Activated naive CD4-positive, alpha-beta T cell treated with anti-CD3 and anti-CD28 coated beads, Interleukin-2, amount 50 U/mL, for 24 hours (primary cell): ENCODE measurements at regions not wholly inside any gene's neighbourhood (a gene's known extent, or its start where the extent isn't known, plus 50 kb on each side); places are given as distances from the start of the nearest gene placed in this dataset.

ENCODE experiments used
- H3K27ac Mint-ChIP-seq: one replicate; pipeline ENCODE4 v1.8.0; 2021; ENCODE audit warnings: mild to moderate bottlenecking, mixed read lengths
- H3K27me3 Mint-ChIP-seq: one replicate; pipeline ENCODE4 v1.8.0; 2021; ENCODE audit warnings: mixed read lengths
- H3K36me3 Mint-ChIP-seq: one replicate; pipeline ENCODE4 v1.8.0; 2021; ENCODE audit warnings: mixed read lengths
- H3K4me1 Mint-ChIP-seq: one replicate; pipeline ENCODE4 v1.8.0; 2021; ENCODE audit warnings: mixed read lengths
- H3K4me3 Mint-ChIP-seq: one replicate; pipeline ENCODE4 v1.8.0; 2021; ENCODE audit warnings: mild to moderate bottlenecking, mixed read lengths
- H3K9me3 Mint-ChIP-seq: one replicate; pipeline ENCODE4 v1.8.0; 2021; ENCODE audit warnings: mixed read lengths

- Mint-ChIP-seq H3K27me3 (peaks cover 43% of the 10 kb centered on the region), H3K4me3 (no peak overlapping the region), H3K27ac (no peak overlapping the region), H3K36me3 (no peaks in the 10 kb centered on the region), H3K4me1 (no peaks in the 10 kb centered on the region), H3K9me3 (no peaks in the 10 kb centered on the region)
These were observed 68.1 kb downstream of the TEKT4 start for GRCh38 chr2:94939349-94939748.

- no peaks in the 10 kb centered on the region for H3K4me1 Mint-ChIP-seq
- peaks cover 14% of the 10 kb centered on the region for H3K27me3 Mint-ChIP-seq
- H3K27ac Mint-ChIP-seq = peak overlapping the region; percentile 36
- H3K4me3 Mint-ChIP-seq = no peak overlapping the region
- H3K36me3 Mint-ChIP-seq = no peaks in the 10 kb centered on the region
- H3K9me3 Mint-ChIP-seq = no peaks in the 10 kb centered on the region
These were observed 76.1 kb downstream of the TEKT4 start for GRCh38 chr2:94947097-94948016.

GRCh38 chr2:94955702-94956101 lies 69.8 kb upstream of the MAL start:
- Mint-ChIP-seq H3K27ac (no peak overlapping the region), H3K9me3 (no peaks in the 10 kb centered on the region), H3K27me3 (peaks cover 35% of the 10 kb centered on the region), H3K36me3 (no peaks in the 10 kb centered on the region), H3K4me1 (no peaks in the 10 kb centered on the region), H3K4me3 (no peak overlapping the region)

- H3K27ac Mint-ChIP-seq = no peak overlapping the region
- H3K27me3 Mint-ChIP-seq = peaks cover 34% of the 10 kb centered on the region
- H3K4me1 Mint-ChIP-seq = no peaks in the 10 kb centered on the region
- no peaks in the 10 kb centered on the region for H3K9me3 Mint-ChIP-seq
- no peaks in the 10 kb centered on the region for H3K36me3 Mint-ChIP-seq
- no peak overlapping the region for H3K4me3 Mint-ChIP-seq
These were observed 68.6 kb upstream of the MAL start for GRCh38 chr2:94956797-94957391.

- Mint-ChIP-seq H3K27me3 (peaks cover 27% of the 10 kb centered on the region), H3K36me3 (no peaks in the 10 kb centered on the region), H3K4me1 (no peaks in the 10 kb centered on the region), H3K9me3 (no peaks in the 10 kb centered on the region), H3K27ac (no peak overlapping the region), H3K4me3 (no peak overlapping the region)
These were observed 67.3 kb upstream of the MAL start for GRCh38 chr2:94958245-94958644.

GRCh38 chr2:94960266-94960665 lies 65.2 kb upstream of the MAL start:
- Mint-ChIP-seq H3K4me3 (no peak overlapping the region), H3K27ac (no peak overlapping the region), H3K36me3 (no peaks in the 10 kb centered on the region)

GRCh38 chr2:94960751-94961150 lies 64.8 kb upstream of the MAL start:
- H3K27me3 Mint-ChIP-seq = peaks cover 27% of the 10 kb centered on the region
- H3K9me3 Mint-ChIP-seq = no peaks in the 10 kb centered on the region
- H3K4me3 Mint-ChIP-seq = no peak overlapping the region
- H3K27ac Mint-ChIP-seq = no peak overlapping the region
- no peaks in the 10 kb centered on the region for H3K36me3 Mint-ChIP-seq
- H3K4me1 Mint-ChIP-seq = no peaks in the 10 kb centered on the region

More at GRCh38 chr2:94960266-94960665, 65.2 kb upstream of the MAL start:
- Mint-ChIP-seq H3K27me3 (peaks cover 27% of the 10 kb centered on the region), H3K4me1 (no peaks in the 10 kb centered on the region), H3K9me3 (no peaks in the 10 kb centered on the region)

- Mint-ChIP-seq H3K27me3 (peaks cover 22% of the 10 kb centered on the region), H3K9me3 (no peaks in the 10 kb centered on the region), H3K27ac (no peak overlapping the region), H3K4me1 (no peaks in the 10 kb centered on the region), H3K36me3 (no peaks in the 10 kb centered on the region), H3K4me3 (no peak overlapping the region)
These were observed 61.3 kb upstream of the MAL start for GRCh38 chr2:94964193-94964592.

- Mint-ChIP-seq H3K36me3 (no peaks in the 10 kb centered on the region), H3K9me3 (no peaks in the 10 kb centered on the region), H3K4me1 (no peaks in the 10 kb centered on the region), H3K27me3 (peaks cover 30% of the 10 kb centered on the region), H3K4me3 (no peak overlapping the region), H3K27ac (no peak overlapping the region)
These were observed 58.8 kb upstream of the MAL start for GRCh38 chr2:94966689-94967088.

- Mint-ChIP-seq H3K27ac (no peak overlapping the region), H3K36me3 (no peaks in the 10 kb centered on the region), H3K9me3 (no peaks in the 10 kb centered on the region), H3K4me3 (no peak overlapping the region), H3K4me1 (no peaks in the 10 kb centered on the region), H3K27me3 (peaks cover 25% of the 10 kb centered on the region)
These were observed 55.2 kb upstream of the MAL start for GRCh38 chr2:94970353-94970752.
